ENCODE measurements at regions not wholly inside any gene's neighbourhood (a gene's known extent, or its start where the extent isn't known, plus 50 kb on each side); places are given as distances from the start of the nearest gene placed in this dataset.

GRCh38 chr10:63010203-63010602, 122.9 kb upstream of the NRBF2 start:
- no peaks in the 10 kb centered on the region for H3F3A ChIP-seq (ENCODE audit: insufficient read depth, low read length)
- TF ChIP-seq EZH2 (IDR thresholded peaks at IDR 0.05; ENCODE audit: borderline replicate concordance, low read length): no peak
- TF ChIP-seq CTCF (IDR thresholded peaks at IDR 0.05; ENCODE audit: low read length): no peak

GRCh38 chr10:63008491-63008890, 124.6 kb upstream of the NRBF2 start:
- H3F3A ChIP-seq (ENCODE audit: insufficient read depth, low read length): no peaks in the 10 kb centered on the region
- H3K9me2 ChIP-seq (ENCODE audit: low read depth, low read length): no peaks in the 10 kb centered on the region
- 0 out of 2 replicates have a peak, but pooled peaks cover 6% of the 10 kb centered on the region for H3K27me3 ChIP-seq (ENCODE audit: insufficient read depth, low read length)
- TF ChIP-seq CTCF (IDR thresholded peaks at IDR 0.05; ENCODE audit: low read length) (no peak), EZH2 (IDR thresholded peaks at IDR 0.05; ENCODE audit: borderline replicate concordance, low read length) (no peak)
- no peak overlapping the region for H3K4me3 ChIP-seq (ENCODE audit: low read depth, low read length, poor library complexity, severe bottlenecking)
- no peak overlapping the region for H3K9ac ChIP-seq (ENCODE audit: low read length)
- H3K27ac ChIP-seq (ENCODE audit: low read depth, low read length, poor library complexity, severe bottlenecking): no peak overlapping the region
- no peaks in the 10 kb centered on the region for H3K4me1 ChIP-seq (ENCODE audit: insufficient read depth, low read length, severe bottlenecking)
- H3K79me2 ChIP-seq (ENCODE audit: insufficient read depth, low read length): no peaks in the 10 kb centered on the region
- no peaks in the 10 kb centered on the region for H3K9me3 ChIP-seq (ENCODE audit: low read length)
- no peak overlapping the region for H3K4me2 ChIP-seq (ENCODE audit: low read length)
- H4K20me1 ChIP-seq (ENCODE audit: insufficient read depth, low read length): no peaks in the 10 kb centered on the region
- H3K36me3 ChIP-seq (ENCODE audit: insufficient read depth, low read length): no peaks in the 10 kb centered on the region
- no peak overlapping the region for H2AFZ ChIP-seq (ENCODE audit: low read length)

More at GRCh38 chr10:63010203-63010602, 122.9 kb upstream of the NRBF2 start:
- H3K9me2 ChIP-seq (ENCODE audit: low read depth, low read length): no peaks in the 10 kb centered on the region
- H3K9ac ChIP-seq (ENCODE audit: low read length): no peak overlapping the region
- H3K27me3 ChIP-seq (ENCODE audit: insufficient read depth, low read length): 0 out of 2 replicates have a peak, but pooled peaks cover 6% of the 10 kb centered on the region
- no peak overlapping the region for H3K4me3 ChIP-seq (ENCODE audit: low read depth, low read length, poor library complexity, severe bottlenecking)
- no peak overlapping the region for H3K4me2 ChIP-seq (ENCODE audit: low read length)
- no peaks in the 10 kb centered on the region for H3K9me3 ChIP-seq (ENCODE audit: low read length)
- H3K4me1 ChIP-seq (ENCODE audit: insufficient read depth, low read length, severe bottlenecking): no peaks in the 10 kb centered on the region
- no peaks in the 10 kb centered on the region for H4K20me1 ChIP-seq (ENCODE audit: insufficient read depth, low read length)
- no peaks in the 10 kb centered on the region for H3K79me2 ChIP-seq (ENCODE audit: insufficient read depth, low read length)
- no peaks in the 10 kb centered on the region for H3K36me3 ChIP-seq (ENCODE audit: insufficient read depth, low read length)
- no peak overlapping the region for H3K27ac ChIP-seq (ENCODE audit: low read depth, low read length, poor library complexity, severe bottlenecking)
- H2AFZ ChIP-seq (ENCODE audit: low read length): no peak overlapping the region

- TF ChIP-seq CTCF (IDR thresholded peaks at IDR 0.05; ENCODE audit: low read length): no peak
- TF ChIP-seq EZH2 (IDR thresholded peaks at IDR 0.05; ENCODE audit: borderline replicate concordance, low read length): no peak
- H2AFZ ChIP-seq (ENCODE audit: low read length): no peak overlapping the region
These were observed 126.0 kb upstream of the NRBF2 start for GRCh38 chr10:63007112-63007511.

More at GRCh38 chr10:63007112-63007511, 126.0 kb upstream of the NRBF2 start:
- Histone ChIP-seq H3K9me3 (ENCODE audit: low read length) (no peaks in the 10 kb centered on the region), H4K20me1 (ENCODE audit: insufficient read depth, low read length) (no peaks in the 10 kb centered on the region), H3K4me3 (ENCODE audit: low read depth, low read length, poor library complexity, severe bottlenecking) (no peak overlapping the region), H3K4me1 (ENCODE audit: insufficient read depth, low read length, severe bottlenecking) (no peaks in the 10 kb centered on the region), H3K27me3 (ENCODE audit: insufficient read depth, low read length) (0 out of 2 replicates have a peak, but pooled peaks cover 6% of the 10 kb centered on the region), H3K9me2 (ENCODE audit: low read depth, low read length) (no peaks in the 10 kb centered on the region), H3K9ac (ENCODE audit: low read length) (no peak overlapping the region), H3K79me2 (ENCODE audit: insufficient read depth, low read length) (no peaks in the 10 kb centered on the region), H3K27ac (ENCODE audit: low read depth, low read length, poor library complexity, severe bottlenecking) (no peak overlapping the region), H3F3A (ENCODE audit: insufficient read depth, low read length) (no peaks in the 10 kb centered on the region), H3K4me2 (ENCODE audit: low read length) (no peak overlapping the region), H3K36me3 (ENCODE audit: insufficient read depth, low read length) (no peaks in the 10 kb centered on the region)

Measured in OCI-LY1 (cell line).